ENCODE measurements at regions not wholly inside any gene's neighbourhood (a gene's known extent, or its start where the extent isn't known, plus 50 kb on each side); places are given as distances from the start of the nearest gene placed in this dataset.
"Not testable (repeated sequence)": the region's sequence is repeated elsewhere in the genome, so short reads cannot be mapped to it uniquely, and the experiment has no call there.

GRCh38 chr2:38454081-38454480 is 77.0 kb upstream of the ATL2 start:
- DNase-seq (ENCODE audit: low read depth in 4 of 4, low spot score in 3 of 4) = no peak

DNA sequence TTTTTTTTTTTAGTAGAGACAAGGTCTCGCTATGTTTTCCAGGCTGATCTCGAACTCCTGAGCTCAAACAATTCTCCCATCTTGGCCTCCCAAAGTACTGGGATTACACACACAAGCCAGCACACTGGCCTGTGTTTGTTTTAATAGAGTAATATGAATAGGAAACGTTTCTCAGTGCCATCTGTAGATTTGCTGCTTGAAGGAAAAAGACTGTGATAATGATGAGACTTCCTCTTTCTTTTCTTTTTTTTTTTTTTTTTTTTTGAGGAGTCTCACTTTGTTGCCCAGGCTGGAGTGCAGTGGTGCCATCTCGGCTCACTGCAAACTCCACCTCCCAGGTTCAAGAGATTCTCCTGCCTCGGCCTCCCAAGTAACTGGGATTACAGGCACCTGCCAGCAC is 74.7 kb upstream of the ATL2 start:
- DNase-seq (ENCODE audit: low read depth in 4 of 4, low spot score in 3 of 4) = not testable (repeated sequence)

- DNase-seq (ENCODE audit: low read depth in 4 of 4, low spot score in 3 of 4) = no peak
Observed at GRCh38 chr2:38450509-38450908, 73.4 kb upstream of the ATL2 start.

GRCh38 chr2:38448692-38449410 is 71.8 kb upstream of the ATL2 start:
- DNase-seq (ENCODE audit: low read depth in 4 of 4, low spot score in 3 of 4) = no peak

GRCh38 chr2:38446906-38447561 is 70.0 kb upstream of the ATL2 start:
- no peak for DNase-seq (ENCODE audit: low read depth in 4 of 4, low spot score in 3 of 4)

DNA sequence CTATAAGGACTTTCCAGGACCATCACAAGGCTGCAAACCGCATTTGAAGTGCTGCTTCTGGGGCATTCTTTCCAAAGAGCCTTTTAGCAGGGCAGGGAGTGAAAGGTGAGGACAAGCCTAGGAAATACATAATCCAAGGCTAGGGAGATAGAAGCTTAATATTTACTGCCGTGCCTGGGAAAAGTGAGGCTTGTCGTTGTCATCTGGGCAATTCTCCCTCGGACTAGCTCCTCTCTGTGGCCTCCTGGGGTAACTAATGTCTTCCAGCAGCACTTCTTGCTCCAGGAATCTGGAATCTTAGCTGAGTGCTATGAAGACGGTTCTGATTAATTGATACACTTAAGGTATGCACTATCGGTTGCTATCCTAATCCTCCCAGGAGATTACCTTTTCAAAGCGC is 69.3 kb upstream of the ATL2 start:
- DNase-seq (ENCODE audit: low read depth in 4 of 4, low spot score in 3 of 4) = no peak

DNA sequence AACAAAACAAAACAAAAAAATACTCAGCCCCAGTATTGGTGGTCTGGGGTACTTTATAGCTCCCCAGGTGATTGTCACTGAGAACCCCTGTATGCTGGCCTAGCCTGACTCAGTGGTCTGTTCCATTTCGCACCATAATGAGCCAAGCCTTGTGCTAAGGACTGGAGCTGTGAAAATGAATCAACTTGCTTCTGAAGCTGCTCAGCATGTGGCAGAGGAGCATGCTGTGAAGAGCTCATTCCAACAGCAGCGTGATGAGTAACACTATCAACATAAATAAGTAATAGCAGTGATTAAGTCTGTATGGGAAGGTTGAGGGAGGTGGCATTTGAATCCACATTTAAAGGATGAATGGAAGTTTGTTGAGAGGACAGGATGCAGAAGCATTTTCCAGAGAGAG is 67.2 kb upstream of the ATL2 start:
- DNase-seq (ENCODE audit: low read depth in 4 of 4, low spot score in 3 of 4) = no peak

- DNase-seq (ENCODE audit: low read depth in 4 of 4, low spot score in 3 of 4) = no peak
Observed at GRCh38 chr2:38442643-38443541, 65.8 kb upstream of the ATL2 start.

DNA sequence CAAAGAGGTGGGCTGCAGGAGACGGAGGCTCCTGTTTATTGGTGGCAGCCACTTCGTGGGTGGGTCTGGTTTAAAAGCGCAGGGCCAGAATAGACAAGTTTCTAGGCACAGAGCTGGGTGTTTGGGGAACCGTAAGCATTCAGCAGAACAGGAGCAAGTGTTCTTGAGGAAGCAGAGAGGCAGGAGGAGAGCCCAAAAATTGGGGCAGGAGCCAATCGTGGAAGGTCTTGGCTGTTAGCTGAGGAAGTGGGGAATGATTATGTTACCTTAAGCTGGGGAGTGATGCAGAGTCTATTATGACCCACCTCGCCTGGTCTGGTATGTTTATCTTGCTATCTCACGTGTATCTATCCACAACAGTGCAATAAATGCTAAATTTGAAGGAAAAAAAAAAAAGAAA is 64.3 kb upstream of the ATL2 start:
- DNase-seq (ENCODE audit: low read depth in 4 of 4, low spot score in 3 of 4) = no peak

DNA sequence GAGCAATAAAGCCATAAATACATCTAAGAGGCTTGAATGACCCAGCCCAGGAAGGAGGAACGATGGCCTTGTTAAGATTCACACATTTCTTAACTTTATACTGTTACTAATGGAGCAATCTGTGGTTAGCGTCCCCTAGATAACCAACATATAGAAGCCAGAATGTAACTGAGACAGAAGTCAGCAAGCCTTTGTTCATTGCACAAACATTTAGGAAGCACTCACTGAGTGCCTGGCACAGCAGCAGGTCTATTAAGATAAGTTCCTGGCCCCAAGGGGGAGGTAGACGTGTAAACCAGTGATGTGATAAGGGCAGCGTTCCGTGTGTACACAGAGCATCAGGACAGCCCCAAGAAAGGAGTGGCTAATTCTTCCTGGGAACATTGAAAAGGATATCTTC is 63.6 kb upstream of the ATL2 start:
- no peak for DNase-seq (ENCODE audit: low read depth in 4 of 4, low spot score in 3 of 4)

DNA sequence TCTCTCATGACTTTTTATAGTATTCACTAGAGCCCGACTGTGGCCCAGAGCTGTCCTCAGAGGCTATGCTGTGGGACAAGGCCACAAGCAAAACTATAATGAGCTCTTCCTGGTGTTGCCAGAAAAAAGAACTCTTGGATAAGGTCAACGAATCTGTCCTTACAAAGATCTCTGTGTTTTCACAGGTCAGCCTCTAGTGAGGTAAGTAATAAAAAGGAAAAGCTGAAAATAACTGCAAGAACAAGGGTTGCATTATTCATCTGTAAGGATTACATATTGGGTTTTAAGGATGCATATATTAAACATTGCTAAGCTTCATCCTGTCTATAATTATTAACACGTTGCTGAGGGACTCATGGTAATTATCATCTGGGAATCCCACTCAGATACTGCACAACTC is 62.8 kb upstream of the ATL2 start:
- DNase-seq (ENCODE audit: low read depth in 4 of 4, low spot score in 3 of 4) = no peak

DNA sequence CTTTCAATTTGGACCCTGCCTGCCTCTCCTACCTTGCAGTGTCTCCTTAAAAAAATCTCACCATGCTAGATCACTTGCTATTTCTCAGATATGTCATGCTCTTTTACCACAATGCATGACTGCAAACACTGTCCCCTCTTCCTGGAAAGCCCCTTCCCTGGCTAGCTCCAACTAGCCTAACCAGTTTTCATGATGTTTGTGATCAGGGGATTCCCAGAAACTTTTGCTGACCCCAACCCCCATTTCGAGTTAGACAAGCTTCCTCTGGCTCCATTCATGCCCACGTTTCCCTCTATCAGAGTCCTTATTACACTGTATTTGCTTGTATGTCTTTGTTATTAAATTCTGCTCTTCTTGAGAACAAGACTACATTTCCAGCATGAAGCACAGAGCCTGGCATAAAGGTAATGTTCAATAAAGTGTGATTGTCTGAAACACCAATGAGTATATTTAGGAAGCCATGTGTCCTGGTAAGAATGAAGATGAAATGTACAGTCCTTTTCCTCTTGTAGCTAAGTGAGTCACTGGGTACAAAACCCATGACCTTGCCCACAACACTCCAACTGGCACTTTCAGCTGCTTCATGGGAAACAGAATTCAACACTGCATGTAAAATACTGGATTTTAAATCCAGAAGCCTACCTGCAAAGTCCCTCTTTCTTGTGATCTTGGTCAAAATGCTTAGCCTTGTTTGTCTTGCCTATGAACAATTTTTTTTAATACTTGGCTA is 62.0 kb upstream of the ATL2 start:
- DNase-seq (ENCODE audit: low read depth in 4 of 4, low spot score in 3 of 4) = no peak

GRCh38 chr2:38438133-38438882 is 61.2 kb upstream of the ATL2 start:
- no peak for DNase-seq (ENCODE audit: low read depth in 4 of 4, low spot score in 3 of 4)

DNA sequence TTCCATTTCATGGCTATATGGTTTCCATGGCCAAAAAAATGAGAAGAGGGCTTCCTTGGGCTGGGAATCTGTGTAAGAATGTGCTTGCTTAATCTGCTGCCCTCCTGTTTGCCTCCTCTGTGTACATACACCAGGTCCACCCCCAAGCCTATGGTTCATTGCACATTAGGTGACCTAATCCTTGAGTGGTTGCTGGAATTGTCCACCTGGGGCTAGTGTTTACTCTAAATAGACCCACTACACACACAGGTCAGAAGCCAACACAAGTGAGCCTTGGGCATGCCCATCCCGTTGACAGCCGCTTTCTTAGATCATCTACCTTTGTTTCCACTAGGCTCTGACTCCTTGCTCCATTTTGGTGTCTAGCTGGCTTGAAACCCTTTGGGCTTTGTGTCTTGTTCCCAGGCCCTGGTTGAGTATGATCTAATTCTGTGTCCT is 59.2 kb upstream of the ATL2 start:
- DNase-seq (ENCODE audit: low read depth in 4 of 4, low spot score in 3 of 4) = no peak

DNA sequence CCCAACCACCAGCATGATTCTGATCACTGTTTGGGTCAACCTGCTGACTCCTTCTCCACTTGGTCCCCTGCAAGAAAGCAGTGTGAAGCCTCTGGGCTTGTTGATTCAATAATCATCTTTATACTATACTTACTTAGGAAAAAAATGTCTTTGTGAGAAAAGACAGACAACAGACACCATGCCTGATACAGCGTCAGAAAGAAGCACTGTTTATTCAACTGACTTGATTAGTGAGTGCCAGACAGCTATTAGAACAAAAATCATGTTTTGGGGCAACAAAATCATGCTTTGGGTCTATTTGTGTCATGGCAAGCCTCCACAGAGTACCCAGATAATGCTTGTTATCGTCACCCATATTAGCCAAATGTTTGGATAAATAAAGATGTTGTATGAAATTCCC is 58.7 kb upstream of the ATL2 start:
- no peak for DNase-seq (ENCODE audit: low read depth in 4 of 4, low spot score in 3 of 4)

- no peak for DNase-seq (ENCODE audit: low read depth in 4 of 4, low spot score in 3 of 4)
Observed at GRCh38 chr2:38434595-38434994, 57.5 kb upstream of the ATL2 start.

GRCh38 chr2:38433607-38433975 is 56.5 kb upstream of the ATL2 start:
- no peak for DNase-seq (ENCODE audit: low read depth in 4 of 4, low spot score in 3 of 4)

DNA sequence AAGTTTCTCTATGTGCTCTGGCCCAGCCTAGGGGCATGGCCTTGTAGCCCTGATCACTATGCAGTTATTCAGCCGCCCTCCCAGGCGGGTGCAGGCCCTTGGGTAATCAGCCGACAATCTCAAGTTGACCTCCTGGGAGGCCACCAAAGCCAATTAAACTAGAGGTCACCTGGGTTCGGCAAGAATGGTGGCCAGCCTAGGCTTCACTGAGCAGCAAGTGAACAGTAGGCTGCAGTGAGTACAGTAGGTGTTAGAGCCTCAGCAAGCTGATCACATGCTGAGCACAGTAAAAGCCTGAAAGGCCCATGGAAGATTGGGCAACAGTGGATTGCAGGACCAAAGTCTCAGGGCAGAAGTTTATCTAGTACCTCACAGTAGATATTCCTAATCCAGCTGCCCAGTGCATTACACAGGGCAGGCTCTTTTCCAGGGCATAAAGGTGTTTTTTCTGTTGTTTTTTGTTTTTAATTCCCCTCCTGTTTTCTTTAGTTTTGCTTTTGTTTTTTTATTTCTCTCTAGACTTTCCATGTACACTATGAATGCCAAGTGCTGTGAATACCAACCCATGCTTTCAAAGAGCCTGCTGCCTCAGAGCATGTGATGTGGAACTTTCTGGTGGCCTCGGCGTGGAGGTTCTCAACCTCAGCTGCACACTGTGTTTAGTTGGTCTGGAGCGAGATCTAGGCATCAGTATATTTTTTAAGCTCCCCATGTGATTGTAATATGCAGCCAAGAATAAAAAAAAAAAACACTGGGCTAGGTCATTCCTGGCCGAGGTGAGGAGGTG is 55.9 kb upstream of the ATL2 start:
- no peak for DNase-seq (ENCODE audit: low read depth in 4 of 4, low spot score in 3 of 4)

GRCh38 chr2:38430597-38431207 is 53.6 kb upstream of the ATL2 start:
- DNase-seq (ENCODE audit: low read depth in 4 of 4, low spot score in 3 of 4) = no peak

Measured in right renal pelvis (tissue), 4 donors.